Ovary (tissue), 7 donors: ENCODE measurements at regions not wholly inside any gene's neighbourhood (a gene's known extent, or its start where the extent isn't known, plus 50 kb on each side); places are given as distances from the start of the nearest gene placed in this dataset.
A peak's percentile ranks its signal among the peaks of the same experiment; 100 is the strongest.

Experiments used
- DNase-seq, 5 donors: peaks; one replicate each; pipeline ENCODE4 v3.0.0-alpha.2; 2019 to 2020
- H3K27ac ChIP-seq, 2 donors: fragments of 200-600 bp; one replicate each; pipeline versions ENCODE4 v1.5.1 to v1.8.0; 2019 to 2022
- H3K27me3 ChIP-seq: fragments of 200-600 bp; one replicate; pipeline ENCODE4 v1.8.0; 2022
- H3K36me3 ChIP-seq: fragments of 200-600 bp; sonication (generic); one replicate; pipeline ENCODE4 v1.5.1; 2019
- H3K4me1 ChIP-seq: one replicate; pipeline ENCODE4 v1.8.1; 2013; ENCODE audit warnings: mild to moderate bottlenecking, moderate library complexity; ENCODE audit not compliant: insufficient read depth
- H3K4me3 ChIP-seq: fragments of 200-600 bp; sonication (generic); one replicate; pipeline ENCODE4 v1.5.1; 2017
- H3K9me3 ChIP-seq, 2 donors: fragments of 200-600 bp in 1 of 2; sonication (generic) in 1 of 2; one replicate each; pipeline versions ENCODE4 v1.5.1 to v1.8.1; 2013 to 2019; ENCODE audit warnings: mild to moderate bottlenecking in 1 of 2, moderate library complexity in 1 of 2
- EP300 ChIP-seq: sonication (generic); formaldehyde crosslinking; IDR thresholded peaks from one replicate; pipeline ENCODE4 v1.6.1; 2017; ENCODE audit warnings: antibody characterized with exemption
- POLR2A ChIP-seq: fragments of 450-650 bp; IDR thresholded peaks from one replicate; pipeline ENCODE4 v1.6.1; 2017; ENCODE audit warnings: antibody characterized with exemption, mild to moderate bottlenecking, moderate library complexity
- WGBS, 3 donors: extraction: QIAGEN DNeasy Blood & Tissue Kit in 1 of 3; methylation state at CpG; one replicate each; pipeline versions ENCODE4 v1.1.5 to v1.1.7; 2013 to 2017; 5-methylcytosine and 5-hydroxymethylcytosine counted together
- intact Hi-C, 4 donors: fragments of 100-400 bp; cut with DNase I; formaldehyde crosslinking; loops; one replicate each; pipeline versions ENCODE4 v1.11.0 to v1.15.1; 2022 to 2023
- TF ChIP-seq, protein P1 (sequence below), 3 donors: fragments of 450-650 bp in 2 of 3; fragments of 200-600 bp in 1 of 3; IDR thresholded peaks; one replicate each; pipeline versions ENCODE4 v1.5.1 to v1.8.0; 2016 to 2022; ENCODE audit warnings: antibody characterized with exemption in 3 of 3, mild to moderate bottlenecking in 1 of 3
- donor health status: DM: no; HTN: no; CAD: no; lungs with moderate emphysema.
- donor health status: DM: no; HTN: no; CAD: no.
- donor health status: Bipolar disorder and iron deficiency.
- donor health status: DM: no; HTN: no; CAD: no.
- donor health status: DM: yes; HTN: yes; CAD: no.

DNA sequence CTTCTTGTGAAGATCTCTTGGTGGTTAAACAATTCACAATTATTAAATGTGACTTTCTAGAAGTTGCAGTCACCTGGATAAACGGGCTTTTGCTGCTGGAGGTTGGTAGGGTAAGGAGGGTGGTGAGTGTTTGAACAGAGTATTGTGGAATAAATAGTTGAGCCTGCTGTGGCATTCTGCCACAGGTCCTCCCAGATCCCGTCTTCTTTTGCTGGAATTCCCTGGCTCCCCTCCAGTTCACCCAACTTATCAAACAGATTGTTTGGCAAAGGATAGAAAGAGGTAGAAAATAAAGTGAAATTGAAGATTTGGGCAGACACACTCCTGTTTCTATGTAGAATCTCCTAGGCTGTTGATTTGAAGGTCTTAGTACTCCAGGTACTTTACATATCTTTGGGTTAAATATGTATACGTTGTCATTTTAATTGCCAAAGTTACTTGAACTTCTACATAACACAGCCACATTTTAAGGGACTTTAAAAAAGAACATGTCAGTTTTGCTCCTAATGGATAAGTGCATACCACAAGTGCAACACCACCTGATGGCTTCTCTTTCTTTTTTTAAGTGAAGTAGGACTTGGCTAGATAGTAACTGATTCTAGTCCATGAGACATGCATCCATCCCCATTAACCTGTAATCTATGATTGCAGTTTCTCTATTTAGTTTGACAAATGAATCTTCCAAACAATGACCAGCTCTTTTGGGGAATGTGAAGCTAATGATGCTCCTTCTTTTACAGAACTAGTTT, 83.0 kb downstream of the ARL4A start:
- H3K9me3 ChIP-seq = no peaks in the 10 kb centered on the region
- no peaks in the 10 kb centered on the region for H3K4me1 ChIP-seq
- H3K4me3 ChIP-seq = no peak overlapping the region
- no peak overlapping the region for H3K27ac ChIP-seq
- no peak for DNase-seq
- no peaks in the 10 kb centered on the region for H3K27me3 ChIP-seq
- intact Hi-C loops = no loop called here
- no peak for TF ChIP-seq EP300
- no peak for TF ChIP-seq POLR2A
- TF ChIP-seq, protein P1, sequence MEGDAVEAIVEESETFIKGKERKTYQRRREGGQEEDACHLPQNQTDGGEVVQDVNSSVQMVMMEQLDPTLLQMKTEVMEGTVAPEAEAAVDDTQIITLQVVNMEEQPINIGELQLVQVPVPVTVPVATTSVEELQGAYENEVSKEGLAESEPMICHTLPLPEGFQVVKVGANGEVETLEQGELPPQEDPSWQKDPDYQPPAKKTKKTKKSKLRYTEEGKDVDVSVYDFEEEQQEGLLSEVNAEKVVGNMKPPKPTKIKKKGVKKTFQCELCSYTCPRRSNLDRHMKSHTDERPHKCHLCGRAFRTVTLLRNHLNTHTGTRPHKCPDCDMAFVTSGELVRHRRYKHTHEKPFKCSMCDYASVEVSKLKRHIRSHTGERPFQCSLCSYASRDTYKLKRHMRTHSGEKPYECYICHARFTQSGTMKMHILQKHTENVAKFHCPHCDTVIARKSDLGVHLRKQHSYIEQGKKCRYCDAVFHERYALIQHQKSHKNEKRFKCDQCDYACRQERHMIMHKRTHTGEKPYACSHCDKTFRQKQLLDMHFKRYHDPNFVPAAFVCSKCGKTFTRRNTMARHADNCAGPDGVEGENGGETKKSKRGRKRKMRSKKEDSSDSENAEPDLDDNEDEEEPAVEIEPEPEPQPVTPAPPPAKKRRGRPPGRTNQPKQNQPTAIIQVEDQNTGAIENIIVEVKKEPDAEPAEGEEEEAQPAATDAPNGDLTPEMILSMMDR (IDR thresholded peaks at IDR 0.05) = no peak
- no peaks in the 10 kb centered on the region for H3K36me3 ChIP-seq
- 23 to 29% (median 25%) methylated on average over 3 of the region's 3 CpGs for WGBS, 3 donors

DNA sequence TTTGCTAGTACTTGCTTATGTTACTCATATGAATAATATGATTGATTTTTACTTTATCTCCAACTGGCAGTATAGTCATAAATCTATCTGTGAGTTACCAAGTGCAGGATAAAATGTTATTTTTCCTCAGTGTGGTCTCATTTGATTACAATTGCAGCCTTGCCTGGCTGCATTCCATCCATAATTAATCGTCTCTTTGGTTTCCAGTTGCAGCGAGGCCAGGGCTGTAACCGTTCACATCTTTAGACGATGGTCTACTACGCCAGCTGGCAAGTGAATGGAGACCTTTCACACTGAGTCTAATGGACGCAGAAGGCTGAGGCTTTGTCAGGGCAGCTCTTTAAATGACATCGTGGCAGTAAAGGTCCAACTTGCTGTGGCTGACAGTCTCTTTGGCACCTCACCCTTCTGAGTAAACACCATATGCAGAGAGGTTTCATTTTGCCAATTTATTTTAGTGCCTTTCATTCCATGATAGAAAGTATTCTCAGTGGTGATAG, 84.0 kb downstream of the ARL4A start:
- intact Hi-C loops = no loop called here
- no peak overlapping the region for H3K4me3 ChIP-seq
- H3K9me3 ChIP-seq = no peaks in the 10 kb centered on the region
- DNase-seq = peak in 2 of 5 donors; percentile 17 to 26
- 0 to 4% (median 2%) methylated on average over 7 of the region's 7 CpGs for WGBS, 3 donors
- H3K36me3 ChIP-seq = no peaks in the 10 kb centered on the region
- H3K4me1 ChIP-seq = no peaks in the 10 kb centered on the region
- H3K27ac ChIP-seq = no peak overlapping the region
- no peaks in the 10 kb centered on the region for H3K27me3 ChIP-seq
- TF ChIP-seq, protein P1 (IDR thresholded peaks at IDR 0.05) = no peak
- TF ChIP-seq EP300 (no peak), POLR2A (no peak)

DNA sequence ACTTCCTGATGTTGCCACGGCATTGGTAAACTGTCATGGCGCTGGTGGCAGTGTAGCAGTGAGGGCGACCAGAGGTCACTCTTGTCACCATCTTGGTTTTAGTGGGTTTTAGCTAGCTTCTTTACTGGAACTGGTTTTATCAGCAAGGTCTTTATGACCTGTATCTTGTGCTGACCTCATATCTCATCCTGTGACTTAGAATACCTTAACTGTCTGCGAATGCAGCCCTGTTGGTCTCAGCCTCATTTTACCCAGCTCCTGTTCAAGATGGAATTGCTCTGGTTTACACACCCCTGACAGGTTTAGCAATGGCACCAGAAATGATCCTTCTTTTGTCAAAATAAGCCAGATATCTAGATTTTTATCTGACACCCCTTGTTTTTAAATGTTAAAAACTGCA, 85.3 kb downstream of the ARL4A start:
- H3K4me3 ChIP-seq = no peak overlapping the region
- no peaks in the 10 kb centered on the region for H3K9me3 ChIP-seq
- no peaks in the 10 kb centered on the region for H3K27me3 ChIP-seq
- no peak for DNase-seq
- no peak overlapping the region for H3K27ac ChIP-seq
- H3K36me3 ChIP-seq = no peaks in the 10 kb centered on the region
- intact Hi-C loops = no loop called here
- 93 to 99% (median 98%) methylated on average over 4 of the region's 4 CpGs for WGBS, 3 donors
- no peak for TF ChIP-seq EP300
- H3K4me1 ChIP-seq = no peaks in the 10 kb centered on the region

DNA sequence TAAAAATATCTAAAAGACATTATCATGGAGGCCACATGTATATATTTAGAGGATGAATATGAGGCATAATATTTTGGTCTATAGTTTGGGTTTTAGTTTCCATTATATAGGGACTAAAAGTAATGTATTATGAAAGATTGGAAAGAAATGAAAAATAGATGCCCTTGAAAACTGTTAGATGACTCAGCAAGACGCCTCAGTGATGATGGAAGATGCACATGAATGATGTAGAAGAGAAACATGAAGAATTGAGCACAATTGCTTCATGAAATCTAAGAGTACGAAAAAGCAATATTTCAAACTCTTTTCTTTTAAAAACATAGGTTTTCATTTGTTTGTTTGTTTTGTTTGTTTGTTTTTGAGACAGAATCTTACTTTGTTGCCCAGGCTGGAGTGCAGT, 89.8 kb downstream of the ARL4A start:
- WGBS, 3 donors = 93 to 97% (median 95%) methylated on average over 2 of the region's 2 CpGs
- intact Hi-C loops = no loop called here
- H3K4me3 ChIP-seq = no peak overlapping the region
- no peaks in the 10 kb centered on the region for H3K27me3 ChIP-seq
- no peak overlapping the region for H3K27ac ChIP-seq
- no peaks in the 10 kb centered on the region for H3K4me1 ChIP-seq
- no peak for DNase-seq
- H3K9me3 ChIP-seq = no peaks in the 10 kb centered on the region
- no peaks in the 10 kb centered on the region for H3K36me3 ChIP-seq
- no peak for TF ChIP-seq EP300

DNA sequence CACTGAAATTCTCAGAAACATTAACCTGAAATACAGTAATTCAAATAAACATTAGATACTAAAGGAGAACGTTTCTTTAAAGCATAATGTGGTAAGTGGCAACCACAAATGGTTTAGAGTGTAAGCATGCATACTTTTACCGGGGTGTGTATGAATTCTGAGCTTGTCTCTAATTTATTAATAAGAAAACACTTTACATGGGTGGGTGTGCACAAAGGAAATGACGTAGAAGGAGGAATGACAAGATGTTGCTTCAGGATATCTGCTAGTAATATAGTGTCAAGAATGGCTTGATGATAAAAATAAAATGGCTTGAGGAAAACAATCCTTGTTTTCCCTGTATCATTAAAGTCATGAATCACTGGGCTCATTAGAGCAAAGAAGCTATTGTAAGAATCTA, 92.5 kb downstream of the ARL4A start:
- 40 to 56% (median 55%) methylated on average over 3 of the region's 3 CpGs for WGBS, 3 donors

DNA sequence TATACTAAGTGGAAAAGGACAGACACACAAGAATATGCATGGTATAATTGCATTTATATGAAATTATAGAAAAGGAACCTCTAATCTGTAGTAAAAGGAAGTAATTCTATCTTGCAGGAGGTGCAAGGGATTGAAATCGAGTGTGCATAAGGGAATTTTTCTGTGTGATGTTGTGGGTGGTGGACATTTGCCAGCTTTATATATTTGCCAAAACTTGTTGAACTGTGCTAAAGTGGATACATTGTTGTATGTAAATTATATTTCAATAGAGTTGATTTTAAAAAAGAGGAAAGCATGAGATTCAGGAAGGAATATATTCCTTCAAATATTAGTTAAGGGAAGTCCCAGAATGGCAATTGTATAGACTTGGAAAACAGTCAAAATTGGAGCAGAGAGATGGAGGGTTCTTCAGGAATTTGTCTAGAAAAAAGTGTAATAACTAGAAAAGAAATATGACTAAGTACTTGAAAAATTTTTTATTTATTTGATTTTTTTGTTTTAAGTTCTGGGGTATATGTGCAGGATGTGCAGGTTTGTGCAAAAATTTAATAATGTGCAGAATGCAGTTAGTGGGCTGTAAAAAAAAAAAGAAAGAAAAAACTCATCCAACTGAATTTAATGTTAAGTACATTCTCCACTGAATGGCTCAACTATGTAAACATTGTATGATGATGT, 96.1 kb downstream of the ARL4A start:
- 22 to 35% (median 34%) methylated on average over 1 of the region's 1 CpG for WGBS, 3 donors
- no peaks in the 10 kb centered on the region for H3K36me3 ChIP-seq
- TF ChIP-seq, protein P1 (IDR thresholded peaks at IDR 0.05) = no peak
- no peak for TF ChIP-seq EP300
- TF ChIP-seq POLR2A = no peak
- no peaks in the 10 kb centered on the region for H3K9me3 ChIP-seq
- no peaks in the 10 kb centered on the region for H3K4me1 ChIP-seq
- no peaks in the 10 kb centered on the region for H3K27me3 ChIP-seq
- intact Hi-C loops = no loop called here
- no peak overlapping the region for H3K27ac ChIP-seq
- H3K4me3 ChIP-seq = no peak overlapping the region
- no peak for DNase-seq

More for the DNA sequence above, 92.5 kb downstream of the ARL4A start:
- Histone ChIP-seq H3K9me3 (no peaks in the 10 kb centered on the region), H3K4me3 (no peak overlapping the region), H3K4me1 (no peaks in the 10 kb centered on the region), H3K27ac (no peak overlapping the region), H3K36me3 (no peaks in the 10 kb centered on the region), H3K27me3 (no peaks in the 10 kb centered on the region)
- DNase-seq = no peak
- intact Hi-C loops = no loop called here
- TF ChIP-seq EP300 (no peak), POLR2A (no peak)
